ENCODE measurements at regions not wholly inside any gene's neighbourhood (a gene's known extent, or its start where the extent isn't known, plus 50 kb on each side); places are given as distances from the start of the nearest gene placed in this dataset.
A peak's percentile ranks its signal among the peaks of the same experiment; 100 is the strongest.

DNA sequence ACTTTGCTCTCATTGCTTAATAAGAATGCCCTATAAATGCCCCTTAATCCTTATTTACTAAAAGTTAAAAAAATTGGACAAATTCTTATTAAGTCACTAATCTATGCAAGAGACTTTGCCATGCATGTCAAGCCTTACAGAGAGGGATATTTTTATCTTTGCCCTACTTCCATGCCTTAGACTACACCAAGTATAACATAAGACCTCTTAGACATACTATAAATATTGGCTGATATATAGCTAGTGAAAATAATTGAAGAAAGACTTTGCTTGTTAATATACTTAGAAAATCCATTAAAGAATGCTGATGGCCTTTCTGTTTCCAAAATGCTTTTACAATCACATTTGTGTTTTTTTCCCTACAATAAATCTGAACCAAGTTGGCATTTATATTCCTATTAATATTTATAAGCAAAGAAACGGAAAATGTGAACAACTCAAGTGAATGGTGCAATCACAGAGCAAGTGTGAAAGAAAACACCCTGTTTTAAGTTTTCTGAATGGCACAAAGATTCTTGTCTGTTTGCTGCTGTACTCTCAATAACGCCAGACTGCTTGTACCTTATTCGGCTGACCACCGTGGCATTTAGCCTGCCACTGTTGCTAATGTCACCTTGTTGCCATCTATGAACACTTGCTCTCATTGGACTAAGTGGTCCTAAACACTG, 105.0 kb downstream of the MC4R start:
- Histone ChIP-seq H3K27ac (replicated peaks) (no peak overlapping the region), H3K4me3 (replicated peaks; ENCODE audit: insufficient read depth, low read length) (no peak overlapping the region), H3K27me3 (ENCODE audit: insufficient read depth, poor library complexity, severe bottlenecking) (no peaks in the 10 kb centered on the region)
- DNase-seq (ENCODE audit: low read depth in 1 of 2, low spot score in 1 of 2), result no peak
- TF ChIP-seq, protein P1, sequence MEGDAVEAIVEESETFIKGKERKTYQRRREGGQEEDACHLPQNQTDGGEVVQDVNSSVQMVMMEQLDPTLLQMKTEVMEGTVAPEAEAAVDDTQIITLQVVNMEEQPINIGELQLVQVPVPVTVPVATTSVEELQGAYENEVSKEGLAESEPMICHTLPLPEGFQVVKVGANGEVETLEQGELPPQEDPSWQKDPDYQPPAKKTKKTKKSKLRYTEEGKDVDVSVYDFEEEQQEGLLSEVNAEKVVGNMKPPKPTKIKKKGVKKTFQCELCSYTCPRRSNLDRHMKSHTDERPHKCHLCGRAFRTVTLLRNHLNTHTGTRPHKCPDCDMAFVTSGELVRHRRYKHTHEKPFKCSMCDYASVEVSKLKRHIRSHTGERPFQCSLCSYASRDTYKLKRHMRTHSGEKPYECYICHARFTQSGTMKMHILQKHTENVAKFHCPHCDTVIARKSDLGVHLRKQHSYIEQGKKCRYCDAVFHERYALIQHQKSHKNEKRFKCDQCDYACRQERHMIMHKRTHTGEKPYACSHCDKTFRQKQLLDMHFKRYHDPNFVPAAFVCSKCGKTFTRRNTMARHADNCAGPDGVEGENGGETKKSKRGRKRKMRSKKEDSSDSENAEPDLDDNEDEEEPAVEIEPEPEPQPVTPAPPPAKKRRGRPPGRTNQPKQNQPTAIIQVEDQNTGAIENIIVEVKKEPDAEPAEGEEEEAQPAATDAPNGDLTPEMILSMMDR (IDR thresholded peaks at IDR 0.05; ENCODE audit: insufficient read depth, low read length), result no peak
- no peak for TF ChIP-seq GABPA (IDR thresholded peaks at IDR 0.05; ENCODE audit: low read depth)
- no peak for TF ChIP-seq SPI1 (IDR thresholded peaks at IDR 0.05; ENCODE audit: borderline replicate concordance, low read depth)
- TF ChIP-seq, protein P2, sequence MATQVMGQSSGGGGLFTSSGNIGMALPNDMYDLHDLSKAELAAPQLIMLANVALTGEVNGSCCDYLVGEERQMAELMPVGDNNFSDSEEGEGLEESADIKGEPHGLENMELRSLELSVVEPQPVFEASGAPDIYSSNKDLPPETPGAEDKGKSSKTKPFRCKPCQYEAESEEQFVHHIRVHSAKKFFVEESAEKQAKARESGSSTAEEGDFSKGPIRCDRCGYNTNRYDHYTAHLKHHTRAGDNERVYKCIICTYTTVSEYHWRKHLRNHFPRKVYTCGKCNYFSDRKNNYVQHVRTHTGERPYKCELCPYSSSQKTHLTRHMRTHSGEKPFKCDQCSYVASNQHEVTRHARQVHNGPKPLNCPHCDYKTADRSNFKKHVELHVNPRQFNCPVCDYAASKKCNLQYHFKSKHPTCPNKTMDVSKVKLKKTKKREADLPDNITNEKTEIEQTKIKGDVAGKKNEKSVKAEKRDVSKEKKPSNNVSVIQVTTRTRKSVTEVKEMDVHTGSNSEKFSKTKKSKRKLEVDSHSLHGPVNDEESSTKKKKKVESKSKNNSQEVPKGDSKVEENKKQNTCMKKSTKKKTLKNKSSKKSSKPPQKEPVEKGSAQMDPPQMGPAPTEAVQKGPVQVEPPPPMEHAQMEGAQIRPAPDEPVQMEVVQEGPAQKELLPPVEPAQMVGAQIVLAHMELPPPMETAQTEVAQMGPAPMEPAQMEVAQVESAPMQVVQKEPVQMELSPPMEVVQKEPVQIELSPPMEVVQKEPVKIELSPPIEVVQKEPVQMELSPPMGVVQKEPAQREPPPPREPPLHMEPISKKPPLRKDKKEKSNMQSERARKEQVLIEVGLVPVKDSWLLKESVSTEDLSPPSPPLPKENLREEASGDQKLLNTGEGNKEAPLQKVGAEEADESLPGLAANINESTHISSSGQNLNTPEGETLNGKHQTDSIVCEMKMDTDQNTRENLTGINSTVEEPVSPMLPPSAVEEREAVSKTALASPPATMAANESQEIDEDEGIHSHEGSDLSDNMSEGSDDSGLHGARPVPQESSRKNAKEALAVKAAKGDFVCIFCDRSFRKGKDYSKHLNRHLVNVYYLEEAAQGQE (IDR thresholded peaks at IDR 0.05; ENCODE audit: insufficient replicate concordance, low read depth), result no peak
- TF ChIP-seq POLR2AphosphoS5 (IDR thresholded peaks at IDR 0.05; ENCODE audit: low read depth), result no peak

DNA sequence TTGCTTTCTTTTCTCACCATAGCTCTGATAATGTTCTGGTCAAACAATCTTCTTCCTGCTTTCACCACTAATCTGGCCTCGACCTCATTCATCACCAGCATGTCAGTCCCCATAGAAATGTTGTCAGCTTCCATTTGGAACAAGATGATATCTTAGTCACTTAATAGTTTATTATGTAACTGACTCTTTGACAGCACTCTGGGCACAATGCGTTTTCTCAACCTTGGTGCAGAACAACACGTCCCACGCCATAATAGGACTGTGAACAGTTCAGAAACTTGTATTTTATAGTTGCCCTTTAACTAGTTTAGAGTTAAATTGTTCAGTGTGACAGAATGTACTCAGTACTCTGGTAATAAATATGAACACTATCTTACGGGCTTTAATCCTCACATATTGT, 106.0 kb downstream of the MC4R start:
- Histone ChIP-seq H3K27ac (replicated peaks) (no peak overlapping the region), H3K4me3 (replicated peaks; ENCODE audit: insufficient read depth, low read length) (no peak overlapping the region), H3K27me3 (ENCODE audit: insufficient read depth, poor library complexity, severe bottlenecking) (no peaks in the 10 kb centered on the region)
- DNase-seq (ENCODE audit: low read depth in 1 of 2, low spot score in 1 of 2), result no peak
- TF ChIP-seq POLR2AphosphoS5 (IDR thresholded peaks at IDR 0.05; ENCODE audit: low read depth) (no peak), GABPA (IDR thresholded peaks at IDR 0.05; ENCODE audit: low read depth) (no peak), SPI1 (IDR thresholded peaks at IDR 0.05; ENCODE audit: borderline replicate concordance, low read depth) (no peak)
- TF ChIP-seq, protein P2 (IDR thresholded peaks at IDR 0.05; ENCODE audit: insufficient replicate concordance, low read depth), result no peak
- TF ChIP-seq, protein P1 (IDR thresholded peaks at IDR 0.05; ENCODE audit: insufficient read depth, low read length), result no peak

DNA sequence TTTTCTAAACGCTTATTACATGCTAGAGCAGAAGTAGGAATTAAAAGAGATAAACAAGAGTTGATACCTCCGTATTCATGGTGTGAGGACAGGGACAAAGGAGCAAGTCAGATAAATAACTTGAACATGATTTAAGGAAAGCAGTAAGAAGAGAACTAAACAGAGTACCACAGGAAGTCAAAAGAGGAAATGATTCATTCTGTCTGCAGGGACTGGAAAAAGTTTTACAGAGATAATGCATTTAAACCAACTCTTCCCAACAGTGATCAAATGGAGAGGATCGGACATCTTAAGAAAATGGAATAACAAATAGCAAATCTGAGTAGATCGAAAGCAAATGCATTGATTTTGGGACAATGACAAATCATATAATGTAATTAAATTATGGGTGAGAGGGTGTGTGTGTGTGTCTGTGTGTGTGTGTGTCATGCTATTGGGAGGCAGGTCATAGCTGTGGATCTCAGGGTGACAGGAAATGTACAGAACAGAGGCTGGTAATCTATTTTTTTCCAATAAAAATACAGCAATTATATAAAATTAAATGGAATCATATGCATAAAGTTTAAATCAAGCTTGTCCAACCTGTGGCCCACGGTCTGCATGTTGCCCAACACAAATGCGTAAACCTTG, 113.4 kb downstream of the MC4R start:
- TF ChIP-seq, protein P2 (IDR thresholded peaks at IDR 0.05; ENCODE audit: insufficient replicate concordance, low read depth), result no peak
- TF ChIP-seq SPI1 (IDR thresholded peaks at IDR 0.05; ENCODE audit: borderline replicate concordance, low read depth), result peak; percentile 88
- DNase-seq (ENCODE audit: low read depth in 1 of 2, low spot score in 1 of 2), result no peak
- no peak overlapping the region for H3K4me3 ChIP-seq (replicated peaks; ENCODE audit: insufficient read depth, low read length)
- no peaks in the 10 kb centered on the region for H3K27me3 ChIP-seq (ENCODE audit: insufficient read depth, poor library complexity, severe bottlenecking)
- H3K27ac ChIP-seq (replicated peaks), result no peak overlapping the region

Data from HL-60 (cell line).